GM18867 (cell line): ENCODE measurements at regions not wholly inside any gene's neighbourhood (a gene's known extent, or its start where the extent isn't known, plus 50 kb on each side); places are given as distances from the start of the nearest gene placed in this dataset.

Experiments used
- ATAC-seq: cut with Tn5 transposase; IDR thresholded peaks from one replicate; pipeline ENCODE4 v1.9.1; 2021; ENCODE audit warnings: mild to moderate bottlenecking, moderate library complexity; ENCODE audit not compliant: unreplicated experiment

DNA sequence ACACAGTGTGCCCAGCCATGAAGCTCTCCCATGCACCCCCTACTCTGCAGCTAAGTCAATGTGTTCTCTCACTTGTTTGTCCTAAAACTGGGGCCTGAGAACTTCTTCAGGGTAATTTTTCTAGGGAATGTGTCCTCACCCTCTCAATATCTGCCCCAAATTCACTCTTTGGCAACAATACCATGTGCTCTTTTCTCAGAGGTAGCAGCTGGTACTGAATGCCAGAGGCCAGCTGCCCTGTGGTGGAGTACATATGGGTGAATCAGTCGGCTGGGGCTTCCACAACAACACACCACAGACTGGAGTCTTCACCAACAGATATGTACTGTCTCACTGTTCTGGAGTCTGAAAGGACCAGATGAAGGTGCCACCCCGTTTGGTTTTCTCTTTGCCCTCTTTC, 97.7 kb upstream of the TOP3B start:
- no peak for ATAC-seq

DNA sequence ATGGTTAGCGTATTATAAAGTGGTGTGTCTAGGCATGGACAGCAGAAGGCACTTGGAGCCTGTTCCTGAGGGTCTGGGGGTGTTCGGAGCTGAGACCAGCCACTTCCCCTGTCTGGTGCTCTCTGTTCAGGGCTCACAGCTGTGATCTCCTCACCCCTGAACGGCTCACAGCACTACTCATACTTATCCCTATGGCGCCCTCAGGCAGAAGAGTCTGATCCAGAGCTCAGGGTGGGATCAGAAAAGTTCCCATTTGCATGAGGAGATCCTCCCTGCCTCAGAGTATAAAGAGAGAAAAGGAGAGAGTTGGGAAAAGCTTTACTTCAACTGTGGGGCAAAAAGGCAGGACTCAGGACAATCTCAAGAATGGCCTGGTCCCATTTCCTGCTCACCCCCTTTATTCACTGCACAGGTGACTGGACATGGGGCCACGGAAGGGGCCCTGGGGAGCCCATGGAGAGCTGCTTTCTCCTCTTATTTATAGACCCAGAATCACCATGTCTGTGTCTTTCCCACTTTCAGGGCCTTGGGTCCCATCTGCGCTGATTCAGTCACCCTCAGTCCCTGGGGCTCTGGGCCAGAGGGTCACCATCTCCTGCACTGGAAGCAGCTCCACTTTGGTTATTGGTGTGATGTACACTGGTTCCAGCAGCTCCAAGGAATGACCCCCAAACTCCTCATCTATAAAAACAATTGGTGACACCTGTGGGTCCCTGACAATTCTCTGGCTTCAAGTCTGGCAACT, 97.0 kb upstream of the TOP3B start:
- ATAC-seq = no peak

DNA sequence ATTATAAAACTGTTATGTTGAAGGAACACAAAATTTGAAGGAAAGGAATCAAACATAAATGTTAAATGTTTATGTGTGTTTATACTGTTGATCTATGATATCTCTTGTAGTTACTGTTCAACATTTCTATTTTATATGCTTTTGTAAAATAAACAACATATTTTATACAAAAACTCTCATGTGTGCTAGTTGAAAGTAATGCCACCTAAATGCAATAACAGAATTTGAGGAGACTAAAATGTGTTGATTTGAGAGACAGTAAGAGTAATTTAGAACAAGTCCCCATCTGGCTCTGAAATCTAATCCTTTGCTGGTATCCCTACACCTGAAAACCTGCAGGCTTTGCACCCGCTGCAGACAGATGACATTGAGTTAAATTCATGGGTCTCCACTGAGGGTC, 95.7 kb upstream of the TOP3B start:
- ATAC-seq = no peak

GRCh38 chr22:22076932-22077703, 94.5 kb upstream of the TOP3B start:
- ATAC-seq = no peak

DNA sequence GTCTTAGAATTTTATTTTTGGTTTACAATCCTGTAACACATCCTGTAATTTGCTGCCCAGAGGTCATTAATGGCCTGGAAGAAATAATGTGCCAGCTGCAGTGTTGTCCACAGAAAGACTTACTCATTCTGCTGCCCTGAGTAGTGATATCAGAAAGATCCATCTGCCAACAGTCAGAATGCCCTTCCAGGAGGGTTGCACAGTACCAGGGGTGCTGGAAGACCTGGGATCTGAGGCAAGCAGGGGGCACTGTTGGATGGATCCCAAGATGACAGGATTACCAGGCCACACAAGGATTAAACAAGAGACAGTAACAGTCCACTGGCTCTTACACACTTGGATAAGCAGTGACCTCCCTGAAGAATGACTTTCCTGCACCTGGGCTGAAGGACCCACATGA, 93.8 kb upstream of the TOP3B start:
- no peak for ATAC-seq

DNA sequence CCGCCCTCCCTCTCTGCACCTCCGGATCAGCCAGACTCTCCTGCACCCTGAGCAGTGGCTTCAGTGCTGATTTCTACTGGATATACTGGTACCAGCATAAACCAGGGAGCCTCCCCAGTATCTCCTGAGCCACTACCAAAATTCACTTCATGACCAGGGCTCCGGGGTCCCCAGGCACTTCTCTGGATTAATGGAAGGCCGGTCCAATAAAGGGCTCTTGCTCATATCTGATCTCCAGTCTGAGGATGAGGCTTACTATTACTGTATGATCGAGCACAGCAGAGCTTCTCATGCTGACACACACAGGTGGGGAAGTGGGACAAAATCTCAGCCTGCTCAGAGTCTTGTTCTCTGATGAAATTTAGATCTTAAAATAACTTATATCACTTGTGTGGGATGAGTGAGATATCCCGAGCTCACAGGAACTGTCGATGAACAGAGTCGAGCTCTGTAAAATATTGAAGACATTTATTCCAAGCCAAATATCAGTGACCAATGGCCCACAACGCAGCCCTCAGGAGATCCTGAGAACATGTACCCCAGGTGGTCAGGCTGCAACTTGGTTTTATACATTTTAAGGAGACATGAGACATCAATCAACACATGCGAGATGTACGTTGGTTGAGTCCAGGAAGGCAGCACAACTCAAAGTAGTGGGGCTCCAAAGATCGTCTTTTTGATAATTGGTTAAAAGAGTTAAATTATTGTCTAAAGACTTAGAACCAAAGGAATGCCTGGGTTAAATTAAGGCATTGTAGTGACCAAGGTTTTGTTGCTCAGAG, 93.0 kb upstream of the TOP3B start:
- ATAC-seq = no peak

GRCh38 chr22:22074634-22075381, 92.2 kb upstream of the TOP3B start:
- ATAC-seq = no peak

- ATAC-seq = no peak
These were observed 91.4 kb upstream of the TOP3B start for GRCh38 chr22:22073769-22074561.

DNA sequence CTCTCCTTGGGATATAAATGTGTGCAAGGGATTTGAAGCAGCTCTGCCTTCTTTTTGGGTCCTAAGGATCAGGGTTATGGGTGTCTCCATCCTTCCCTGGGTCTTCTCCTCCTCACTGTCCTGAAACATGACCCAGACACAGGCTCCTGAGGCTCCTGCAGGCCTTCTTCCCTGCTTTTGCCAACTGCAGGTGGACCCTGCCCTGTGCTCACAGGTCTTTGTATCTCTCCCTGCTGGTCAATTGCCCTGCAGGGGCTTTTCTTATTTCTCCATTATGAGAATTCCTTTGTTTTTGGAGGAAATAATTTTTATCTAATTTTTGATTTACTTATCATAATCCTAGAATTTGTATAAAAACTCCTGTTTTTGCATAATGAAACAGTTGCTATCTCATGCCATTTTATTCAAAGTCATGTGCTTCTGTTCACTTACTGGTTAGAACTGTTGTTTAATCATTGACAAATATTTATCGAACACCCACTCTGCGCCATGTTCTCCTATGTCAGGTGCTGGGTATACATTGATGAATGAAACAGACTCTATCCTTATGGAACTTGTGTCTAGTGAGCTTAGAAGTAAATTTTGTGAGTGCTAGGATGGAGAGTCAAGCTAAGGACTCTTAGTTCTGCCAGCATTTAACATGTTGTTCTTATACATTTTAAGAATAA, 89.7 kb upstream of the TOP3B start:
- no peak for ATAC-seq

DNA sequence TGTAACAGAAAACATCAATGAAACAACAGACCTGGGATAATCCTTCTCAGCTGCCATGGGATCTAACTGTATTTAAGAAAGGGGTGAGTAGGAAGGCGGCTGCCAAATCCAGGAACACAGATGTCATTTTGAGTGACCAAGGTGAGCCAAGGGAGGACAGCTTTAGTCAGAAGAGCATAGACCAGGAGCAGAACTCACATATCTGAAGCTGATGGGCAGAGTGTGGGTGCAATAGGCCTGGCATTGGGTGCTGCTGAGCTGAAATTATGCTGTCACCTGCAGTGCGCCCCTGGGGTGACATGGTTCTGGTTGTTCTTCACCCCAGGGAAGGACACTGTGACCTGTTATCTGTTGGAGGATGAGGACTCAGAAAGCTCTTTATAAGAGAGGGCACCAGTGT, 88.9 kb upstream of the TOP3B start:
- ATAC-seq = no peak

GRCh38 chr22:22070371-22070824, 87.8 kb upstream of the TOP3B start:
- no peak for ATAC-seq

DNA sequence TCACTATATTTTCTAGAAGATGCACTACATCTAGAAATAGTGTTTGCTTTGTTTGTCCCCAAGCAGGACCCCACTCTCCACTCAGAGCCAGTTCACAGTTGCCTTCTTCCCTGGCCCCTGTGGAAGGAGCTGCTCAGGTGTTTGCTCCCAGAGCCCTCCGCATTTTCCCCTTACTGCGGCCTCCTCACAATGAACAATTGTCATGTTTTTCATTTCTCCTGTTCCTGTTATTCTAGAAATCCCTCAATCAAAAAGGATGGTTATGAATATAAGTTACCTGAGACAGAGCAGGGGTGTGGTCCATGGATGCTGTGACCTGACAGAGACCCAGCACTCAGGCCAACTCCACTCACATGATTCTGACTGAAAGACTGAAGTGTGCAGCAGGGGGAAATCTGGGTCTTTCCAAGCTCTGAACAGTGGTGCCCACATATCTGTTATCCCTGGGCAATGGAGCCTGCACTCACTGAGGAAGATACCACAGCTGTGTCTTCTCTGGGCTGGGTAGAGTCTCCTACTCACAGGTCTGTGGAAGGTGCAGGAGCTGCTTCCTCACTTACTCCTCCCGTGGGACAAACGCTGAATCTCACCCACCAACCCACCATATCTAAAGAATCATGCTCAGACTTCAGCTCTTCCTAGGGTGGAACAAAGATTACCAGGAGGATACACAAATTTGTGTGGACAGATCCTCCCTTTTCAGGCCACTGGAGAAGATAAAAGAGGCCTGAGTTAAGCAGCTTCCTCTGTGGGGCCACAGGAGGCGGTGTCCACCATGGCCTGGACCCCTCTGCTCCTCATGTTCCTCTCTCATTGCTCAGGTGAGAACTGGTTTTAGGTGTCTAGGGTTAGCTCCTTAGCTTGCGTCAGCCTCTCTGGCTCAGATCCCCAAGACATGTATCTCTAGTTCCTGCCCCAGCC, 87.1 kb upstream of the TOP3B start:
- ATAC-seq = no peak

DNA sequence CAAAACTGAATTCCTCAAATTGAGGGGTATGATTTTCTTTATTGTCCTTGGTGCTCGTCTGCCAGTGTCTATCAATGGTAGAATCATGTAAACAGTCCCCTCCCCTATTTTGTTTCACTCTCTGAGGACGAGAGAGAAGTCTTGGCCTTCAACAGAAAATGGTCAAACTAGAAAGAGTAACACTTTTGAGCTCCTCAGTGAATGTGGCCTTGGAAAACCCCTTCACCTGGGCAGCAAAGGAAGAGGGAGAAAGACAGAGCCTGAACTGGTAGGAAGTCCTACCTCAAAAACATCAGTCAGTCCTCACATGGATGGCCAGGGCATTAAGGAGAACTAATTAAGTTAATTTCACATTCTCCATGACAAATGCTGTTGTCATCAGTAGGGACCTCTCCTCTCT, 86.1 kb upstream of the TOP3B start:
- no peak for ATAC-seq

- ATAC-seq = no peak
These were observed 85.4 kb upstream of the TOP3B start for GRCh38 chr22:22068025-22068424.

GRCh38 chr22:22067192-22067591, 84.6 kb upstream of the TOP3B start:
- no peak for ATAC-seq

GRCh38 chr22:22064580-22064979, 82.0 kb upstream of the TOP3B start:
- ATAC-seq = no peak

GRCh38 chr22:22062306-22062793, 79.8 kb upstream of the TOP3B start:
- ATAC-seq = no peak
